ENCODE measurements at regions not wholly inside any gene's neighbourhood (a gene's known extent, or its start where the extent isn't known, plus 50 kb on each side); places are given as distances from the start of the nearest gene placed in this dataset.

DNA sequence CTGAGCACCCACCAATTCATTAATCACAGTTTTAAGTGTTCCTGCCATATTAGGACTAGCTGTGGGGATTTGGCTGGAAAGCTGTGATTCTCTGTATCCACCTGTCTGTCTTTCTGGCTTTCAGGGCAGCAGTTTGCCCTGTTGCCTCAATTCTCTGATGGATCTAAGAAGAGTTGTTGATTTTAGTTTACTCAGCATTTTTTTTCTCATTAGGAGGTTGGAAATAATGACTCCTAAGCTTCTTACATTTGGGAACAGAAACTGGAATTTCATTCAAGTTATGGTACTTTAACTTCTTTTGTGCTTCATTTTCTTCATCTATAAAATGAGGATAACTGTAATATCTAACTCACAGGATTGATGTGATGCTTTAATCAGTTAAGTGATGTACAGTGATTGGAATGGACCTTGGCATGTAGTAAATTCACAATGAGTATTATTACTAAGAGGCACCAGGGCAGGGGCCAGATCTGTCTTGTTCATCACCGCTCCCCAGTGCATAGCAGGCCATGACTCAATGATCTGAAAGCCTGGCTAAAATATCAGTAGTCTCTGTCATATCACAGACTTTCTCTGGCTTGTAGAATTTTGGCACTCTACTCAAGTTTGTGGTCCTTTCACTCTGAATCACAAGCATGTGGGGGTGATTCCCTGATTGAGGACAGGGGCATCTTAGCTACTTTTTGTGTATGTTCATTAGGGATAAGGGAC lies 51.4 kb upstream of the GREM2 start:
- H3K27ac ChIP-seq (replicated peaks) = no peak overlapping the region
- H3K27me3 ChIP-seq (ENCODE audit: insufficient read depth, poor library complexity, severe bottlenecking) = no peaks in the 10 kb centered on the region
- TF ChIP-seq SPI1 (IDR thresholded peaks at IDR 0.05; ENCODE audit: borderline replicate concordance, low read depth) = no peak
- TF ChIP-seq, protein P1, sequence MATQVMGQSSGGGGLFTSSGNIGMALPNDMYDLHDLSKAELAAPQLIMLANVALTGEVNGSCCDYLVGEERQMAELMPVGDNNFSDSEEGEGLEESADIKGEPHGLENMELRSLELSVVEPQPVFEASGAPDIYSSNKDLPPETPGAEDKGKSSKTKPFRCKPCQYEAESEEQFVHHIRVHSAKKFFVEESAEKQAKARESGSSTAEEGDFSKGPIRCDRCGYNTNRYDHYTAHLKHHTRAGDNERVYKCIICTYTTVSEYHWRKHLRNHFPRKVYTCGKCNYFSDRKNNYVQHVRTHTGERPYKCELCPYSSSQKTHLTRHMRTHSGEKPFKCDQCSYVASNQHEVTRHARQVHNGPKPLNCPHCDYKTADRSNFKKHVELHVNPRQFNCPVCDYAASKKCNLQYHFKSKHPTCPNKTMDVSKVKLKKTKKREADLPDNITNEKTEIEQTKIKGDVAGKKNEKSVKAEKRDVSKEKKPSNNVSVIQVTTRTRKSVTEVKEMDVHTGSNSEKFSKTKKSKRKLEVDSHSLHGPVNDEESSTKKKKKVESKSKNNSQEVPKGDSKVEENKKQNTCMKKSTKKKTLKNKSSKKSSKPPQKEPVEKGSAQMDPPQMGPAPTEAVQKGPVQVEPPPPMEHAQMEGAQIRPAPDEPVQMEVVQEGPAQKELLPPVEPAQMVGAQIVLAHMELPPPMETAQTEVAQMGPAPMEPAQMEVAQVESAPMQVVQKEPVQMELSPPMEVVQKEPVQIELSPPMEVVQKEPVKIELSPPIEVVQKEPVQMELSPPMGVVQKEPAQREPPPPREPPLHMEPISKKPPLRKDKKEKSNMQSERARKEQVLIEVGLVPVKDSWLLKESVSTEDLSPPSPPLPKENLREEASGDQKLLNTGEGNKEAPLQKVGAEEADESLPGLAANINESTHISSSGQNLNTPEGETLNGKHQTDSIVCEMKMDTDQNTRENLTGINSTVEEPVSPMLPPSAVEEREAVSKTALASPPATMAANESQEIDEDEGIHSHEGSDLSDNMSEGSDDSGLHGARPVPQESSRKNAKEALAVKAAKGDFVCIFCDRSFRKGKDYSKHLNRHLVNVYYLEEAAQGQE (IDR thresholded peaks at IDR 0.05; ENCODE audit: insufficient replicate concordance, low read depth) = no peak
- no peak for TF ChIP-seq POLR2AphosphoS5 (IDR thresholded peaks at IDR 0.05; ENCODE audit: low read depth)
- TF ChIP-seq GABPA (IDR thresholded peaks at IDR 0.05; ENCODE audit: low read depth) = no peak
- TF ChIP-seq, protein P2, sequence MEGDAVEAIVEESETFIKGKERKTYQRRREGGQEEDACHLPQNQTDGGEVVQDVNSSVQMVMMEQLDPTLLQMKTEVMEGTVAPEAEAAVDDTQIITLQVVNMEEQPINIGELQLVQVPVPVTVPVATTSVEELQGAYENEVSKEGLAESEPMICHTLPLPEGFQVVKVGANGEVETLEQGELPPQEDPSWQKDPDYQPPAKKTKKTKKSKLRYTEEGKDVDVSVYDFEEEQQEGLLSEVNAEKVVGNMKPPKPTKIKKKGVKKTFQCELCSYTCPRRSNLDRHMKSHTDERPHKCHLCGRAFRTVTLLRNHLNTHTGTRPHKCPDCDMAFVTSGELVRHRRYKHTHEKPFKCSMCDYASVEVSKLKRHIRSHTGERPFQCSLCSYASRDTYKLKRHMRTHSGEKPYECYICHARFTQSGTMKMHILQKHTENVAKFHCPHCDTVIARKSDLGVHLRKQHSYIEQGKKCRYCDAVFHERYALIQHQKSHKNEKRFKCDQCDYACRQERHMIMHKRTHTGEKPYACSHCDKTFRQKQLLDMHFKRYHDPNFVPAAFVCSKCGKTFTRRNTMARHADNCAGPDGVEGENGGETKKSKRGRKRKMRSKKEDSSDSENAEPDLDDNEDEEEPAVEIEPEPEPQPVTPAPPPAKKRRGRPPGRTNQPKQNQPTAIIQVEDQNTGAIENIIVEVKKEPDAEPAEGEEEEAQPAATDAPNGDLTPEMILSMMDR (IDR thresholded peaks at IDR 0.05; ENCODE audit: insufficient read depth, low read length) = no peak
- no peak overlapping the region for H3K4me3 ChIP-seq (replicated peaks; ENCODE audit: insufficient read depth, low read length)
- no peak for DNase-seq (ENCODE audit: low read depth in 1 of 2, low spot score in 1 of 2)

Measured in HL-60 (cell line).